Central memory CD8-positive, alpha-beta T cell (primary cell): ENCODE measurements at regions not wholly inside any gene's neighbourhood (a gene's known extent, or its start where the extent isn't known, plus 50 kb on each side); places are given as distances from the start of the nearest gene placed in this dataset.

ENCODE experiments used
- ATAC-seq: fragments of 150-1000 bp; cut with Tn5 transposase; replicated peaks from 2 replicates; pipeline ENCODE4 v1.10.0; 2022; ENCODE audit warnings: mild to moderate bottlenecking, moderate FRiP score, moderate number of reproducible peaks; ENCODE audit not compliant: poor library complexity, severe bottlenecking; ENCODE audit errors: extremely low read depth
- DNase-seq, 2 donors: peaks; one replicate each; pipeline ENCODE4 v3.0.0; 2021; ENCODE audit warnings: low spot score in 2 of 2
- H3K27ac Mint-ChIP-seq: one replicate; pipeline ENCODE4 v1.8.0; 2022; ENCODE audit warnings: low read depth, mild to moderate bottlenecking, moderate library complexity, mixed read lengths
- H3K27me3 Mint-ChIP-seq: one replicate; pipeline ENCODE4 v1.8.0; 2022; ENCODE audit warnings: mixed read lengths
- H3K36me3 Mint-ChIP-seq: one replicate; pipeline ENCODE4 v1.8.0; 2022; ENCODE audit warnings: mild to moderate bottlenecking, moderate library complexity, mixed read lengths; ENCODE audit not compliant: insufficient read depth
- H3K4me1 Mint-ChIP-seq: one replicate; pipeline ENCODE4 v1.8.0; 2022; ENCODE audit warnings: mixed read lengths
- H3K4me3 Mint-ChIP-seq: one replicate; pipeline ENCODE4 v1.8.0; 2022; ENCODE audit warnings: mild to moderate bottlenecking, moderate library complexity, mixed read lengths
- H3K9me3 Mint-ChIP-seq: one replicate; pipeline ENCODE4 v1.8.0; 2022; ENCODE audit warnings: mixed read lengths

DNA sequence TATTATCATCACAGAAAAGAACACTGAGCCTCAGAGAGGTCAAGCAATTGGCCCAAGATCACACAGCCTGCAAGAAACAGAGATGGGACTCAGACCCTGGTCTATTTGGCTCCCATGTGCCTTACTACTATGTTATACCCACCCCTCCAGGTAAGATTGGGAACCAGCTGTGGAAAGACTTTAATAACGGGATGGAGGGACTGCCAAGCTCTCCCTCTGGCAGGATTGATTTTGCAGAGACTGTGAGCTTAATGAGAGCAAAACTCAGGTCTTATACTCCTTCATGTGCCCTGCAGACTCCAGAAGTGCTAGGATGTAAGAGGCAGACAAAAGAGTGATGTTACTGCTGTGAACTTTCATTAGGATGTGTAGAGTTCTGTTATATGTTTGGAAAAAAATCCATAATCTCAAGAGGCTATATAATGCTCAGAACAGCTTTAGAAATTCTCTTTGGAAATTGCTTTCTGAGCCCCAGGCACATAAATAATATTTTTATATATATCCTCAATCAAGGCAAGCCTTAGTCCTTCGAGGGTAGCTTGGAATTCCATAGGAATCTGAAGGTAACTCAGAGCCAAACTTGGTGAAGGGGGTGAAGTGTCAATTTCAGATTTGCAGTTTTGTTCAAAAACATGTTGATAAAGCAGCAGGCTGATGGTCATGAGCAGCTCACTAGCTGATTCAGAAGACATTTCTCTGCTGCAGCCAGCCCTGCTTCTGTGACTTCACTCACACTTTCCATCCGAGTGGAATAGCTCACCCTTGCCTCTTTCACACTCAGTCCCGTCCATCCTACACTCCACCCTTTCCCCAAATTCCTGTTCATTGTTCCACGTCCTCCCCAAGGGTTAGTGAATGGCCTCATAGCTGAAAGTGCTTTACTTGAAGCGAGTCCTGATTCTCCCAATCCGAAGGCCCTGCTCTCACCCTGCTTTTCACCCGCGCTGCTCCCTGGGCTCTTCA, 188.8 kb downstream of the SNX19 start:
- H3K36me3 Mint-ChIP-seq, result no peaks in the 10 kb centered on the region
- H3K9me3 Mint-ChIP-seq, result peaks cover 17% of the 10 kb centered on the region
- H3K27ac Mint-ChIP-seq, result no peak overlapping the region
- DNase-seq, result no peak
- peaks cover 63% of the 10 kb centered on the region for H3K27me3 Mint-ChIP-seq
- no peaks in the 10 kb centered on the region for H3K4me1 Mint-ChIP-seq
- no peak for ATAC-seq
- H3K4me3 Mint-ChIP-seq, result no peak overlapping the region

DNA sequence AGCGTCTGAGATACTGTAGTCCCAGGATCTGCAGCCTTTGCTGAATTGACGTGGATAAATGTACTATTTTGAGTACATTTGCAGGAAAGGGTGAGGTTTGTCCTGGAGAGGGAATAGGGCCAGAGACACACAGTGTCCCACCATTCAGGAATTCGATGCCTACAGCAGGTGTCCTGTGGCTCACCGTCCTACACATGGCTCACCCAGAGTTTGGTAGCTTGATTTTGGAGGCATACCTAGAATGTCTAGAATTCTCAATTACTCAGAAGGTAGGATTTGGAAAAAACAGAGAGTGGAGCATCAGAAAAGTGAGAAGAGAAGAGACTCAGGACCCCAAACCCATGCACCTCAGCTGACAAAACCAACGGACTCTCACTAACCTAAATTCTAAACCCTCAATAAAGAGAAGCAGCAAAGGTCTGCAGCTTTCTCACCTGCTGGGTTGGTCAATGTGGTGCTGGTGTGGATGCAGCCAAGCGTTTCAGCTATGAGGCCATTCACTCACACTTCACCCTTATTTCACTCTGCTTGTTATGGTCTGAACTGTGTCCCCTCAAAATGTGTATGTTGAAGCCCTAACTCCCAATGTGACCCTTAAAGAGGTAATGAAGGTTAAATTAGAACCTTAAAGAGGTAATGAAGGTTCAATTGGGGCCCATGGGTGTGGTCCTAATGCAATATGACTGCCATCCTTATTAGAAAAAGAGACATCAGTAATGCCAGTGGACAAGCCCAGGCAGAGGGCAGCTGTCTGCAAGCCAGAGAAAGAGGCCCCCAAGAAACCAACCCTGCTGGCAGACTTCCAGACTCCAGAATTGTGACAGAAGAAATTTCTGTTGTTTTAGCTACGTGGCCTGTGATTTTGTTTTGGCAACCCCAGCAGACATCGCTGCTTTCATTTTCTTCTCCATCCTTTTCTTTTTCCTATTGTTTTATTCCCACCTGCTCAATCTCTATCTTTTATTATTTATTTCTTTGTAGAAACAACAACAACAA, 187.8 kb downstream of the SNX19 start:
- Mint-ChIP-seq H3K4me3 (no peak overlapping the region), H3K36me3 (no peaks in the 10 kb centered on the region), H3K4me1 (no peaks in the 10 kb centered on the region), H3K9me3 (peaks cover 17% of the 10 kb centered on the region), H3K27ac (no peak overlapping the region), H3K27me3 (peaks cover 59% of the 10 kb centered on the region)
- ATAC-seq, result no peak
- DNase-seq, result no peak

DNA sequence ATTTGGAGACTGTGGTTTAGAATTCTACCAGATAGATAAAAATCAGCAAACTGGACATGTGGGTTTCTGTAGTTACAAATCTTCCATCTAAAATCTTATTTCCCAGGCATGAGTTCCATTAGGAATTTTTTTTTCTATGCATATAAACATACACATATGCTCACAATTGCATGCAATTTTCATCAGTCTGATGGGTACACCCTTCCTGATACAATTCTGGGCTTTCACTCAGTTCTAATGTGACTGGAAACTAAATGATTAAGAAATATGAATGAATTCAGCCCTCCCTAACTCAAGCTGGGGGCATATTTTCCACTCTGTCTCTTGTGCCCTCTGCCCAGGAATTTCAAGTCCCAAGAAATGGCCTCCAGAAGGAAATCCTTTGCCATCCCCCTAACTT, 187.1 kb downstream of the SNX19 start:
- Mint-ChIP-seq H3K4me3 (no peak overlapping the region), H3K36me3 (peaks cover under 1% of the 10 kb centered on the region), H3K27me3 (peaks cover 54% of the 10 kb centered on the region), H3K9me3 (peaks cover 19% of the 10 kb centered on the region), H3K27ac (no peak overlapping the region), H3K4me1 (no peaks in the 10 kb centered on the region)
- no peak for ATAC-seq
- DNase-seq, result no peak

DNA sequence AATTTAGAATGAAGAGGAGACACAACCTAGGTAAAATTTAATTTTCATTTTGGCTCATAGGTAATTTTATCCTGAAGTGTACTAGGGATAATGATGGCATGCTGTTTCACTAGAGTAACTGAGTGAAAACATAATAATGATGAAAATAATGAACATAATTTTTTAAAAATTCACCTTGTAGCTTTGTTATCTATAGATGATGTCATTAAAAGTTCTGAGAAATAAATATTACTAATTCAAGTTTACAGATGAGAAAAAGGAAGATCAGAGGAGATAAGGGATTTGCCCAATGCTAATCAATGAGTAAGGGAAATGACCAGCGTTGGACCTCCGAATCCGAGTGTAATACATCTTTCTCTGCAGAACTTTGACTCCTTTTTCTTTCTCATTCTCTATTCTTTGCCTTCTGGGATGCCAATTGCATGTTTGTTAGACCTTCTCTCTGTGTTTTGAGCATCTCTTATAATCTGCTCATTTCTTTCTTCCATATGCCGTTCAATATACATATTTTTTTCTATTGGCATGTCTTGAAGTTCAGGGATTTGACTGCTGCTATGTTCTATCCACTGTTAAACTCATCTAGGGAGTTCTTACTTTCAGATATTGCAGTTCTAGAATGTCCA, 186.5 kb downstream of the SNX19 start:
- H3K4me3 Mint-ChIP-seq, result no peak overlapping the region
- H3K36me3 Mint-ChIP-seq, result peaks cover 1% of the 10 kb centered on the region
- H3K27me3 Mint-ChIP-seq, result peaks cover 54% of the 10 kb centered on the region
- H3K27ac Mint-ChIP-seq, result no peak overlapping the region
- DNase-seq (no peak), ATAC-seq (no peak)
- H3K4me1 Mint-ChIP-seq, result no peaks in the 10 kb centered on the region
- H3K9me3 Mint-ChIP-seq, result peaks cover 25% of the 10 kb centered on the region

DNA sequence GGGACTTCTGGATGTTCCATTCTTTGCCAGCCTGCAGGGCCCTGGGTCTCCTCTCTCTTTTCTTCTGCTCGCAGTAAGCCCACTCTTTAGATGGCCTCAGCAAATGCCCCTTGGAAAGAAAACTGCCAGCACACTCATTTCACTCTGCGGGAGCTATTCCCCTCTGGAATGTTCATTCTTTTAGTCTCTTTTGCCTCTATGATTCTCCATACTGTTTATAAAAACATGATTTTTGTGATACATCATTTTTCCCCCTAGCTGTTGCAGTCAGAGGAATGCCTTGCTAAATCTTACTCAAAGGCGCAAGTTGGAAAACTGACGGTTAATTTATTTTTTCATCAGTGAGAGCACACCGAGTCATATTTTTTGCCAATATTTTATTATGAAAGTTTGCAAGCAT, 184.9 kb downstream of the SNX19 start:
- H3K4me3 Mint-ChIP-seq, result no peak overlapping the region
- no peaks in the 10 kb centered on the region for H3K4me1 Mint-ChIP-seq
- peaks cover 38% of the 10 kb centered on the region for H3K27me3 Mint-ChIP-seq
- no peak overlapping the region for H3K27ac Mint-ChIP-seq
- H3K9me3 Mint-ChIP-seq, result peaks cover 32% of the 10 kb centered on the region
- no peak for DNase-seq
- no peak for ATAC-seq
- peaks cover 1% of the 10 kb centered on the region for H3K36me3 Mint-ChIP-seq

DNA sequence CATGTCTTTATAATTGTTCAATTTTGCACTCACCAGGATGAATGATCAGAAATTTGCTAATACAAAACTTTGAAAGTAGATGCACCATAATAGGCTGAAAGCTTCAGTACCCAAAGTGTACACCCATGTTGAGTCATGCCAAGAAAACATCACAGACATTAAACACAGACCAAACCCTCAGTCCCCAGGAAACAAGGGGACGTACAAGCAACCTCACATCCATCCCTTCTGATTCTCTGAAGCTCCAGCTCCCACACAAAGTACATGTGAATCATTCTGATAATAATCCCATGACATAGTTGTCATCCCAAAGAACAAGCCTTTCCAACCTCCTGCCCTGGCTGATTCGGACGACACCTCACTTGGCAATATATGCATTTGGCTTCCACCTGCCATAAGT, 183.8 kb downstream of the SNX19 start:
- H3K27me3 Mint-ChIP-seq, result peaks cover 32% of the 10 kb centered on the region
- H3K27ac Mint-ChIP-seq, result no peak overlapping the region
- no peak for DNase-seq
- peaks cover 7% of the 10 kb centered on the region for H3K4me1 Mint-ChIP-seq
- peaks cover 1% of the 10 kb centered on the region for H3K36me3 Mint-ChIP-seq
- peaks cover 32% of the 10 kb centered on the region for H3K9me3 Mint-ChIP-seq
- no peak overlapping the region for H3K4me3 Mint-ChIP-seq
- no peak for ATAC-seq

DNA sequence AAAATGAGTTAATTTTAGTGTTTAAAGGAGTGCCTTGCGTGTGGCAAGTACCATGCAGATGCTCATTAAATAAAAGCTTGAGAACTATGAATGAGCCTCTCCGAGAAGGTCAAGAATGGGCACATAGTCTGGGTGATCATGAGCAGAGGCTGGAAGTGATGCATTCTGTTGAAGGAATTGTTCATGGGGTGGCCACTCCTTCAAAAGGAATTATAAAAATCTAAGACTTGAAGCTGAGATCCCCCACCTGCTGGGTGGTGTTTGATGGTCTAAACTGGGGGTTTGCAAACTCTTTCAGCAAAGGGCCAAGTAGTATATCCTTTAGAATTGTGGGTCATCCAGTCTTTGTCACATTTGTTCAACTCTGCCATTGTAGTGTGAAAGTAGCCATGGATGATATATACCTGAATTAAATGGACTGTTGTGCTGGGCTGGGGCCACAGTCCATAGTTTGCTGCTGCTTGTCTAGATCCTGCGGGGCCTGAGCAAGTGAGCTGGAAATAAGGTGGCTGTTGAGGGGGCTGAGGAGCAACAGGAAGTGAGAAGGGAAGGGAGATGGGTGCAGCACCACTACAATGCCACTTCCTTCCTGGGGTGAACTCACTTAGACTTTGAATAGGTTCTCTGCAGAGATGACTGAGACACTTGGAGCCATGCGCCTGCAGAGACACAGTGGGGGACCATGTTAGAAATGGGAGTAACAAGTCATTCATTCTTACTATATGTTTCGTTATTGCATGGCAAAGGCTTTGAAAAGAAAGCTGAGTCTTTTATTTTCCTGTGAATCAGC, 179.0 kb downstream of the SNX19 start:
- Mint-ChIP-seq H3K4me1 (peaks cover 8% of the 10 kb centered on the region), H3K9me3 (peaks cover 26% of the 10 kb centered on the region), H3K27me3 (peaks cover 8% of the 10 kb centered on the region), H3K4me3 (no peak overlapping the region), H3K27ac (no peak overlapping the region), H3K36me3 (peaks cover 1% of the 10 kb centered on the region)
- no peak for DNase-seq
- no peak for ATAC-seq

DNA sequence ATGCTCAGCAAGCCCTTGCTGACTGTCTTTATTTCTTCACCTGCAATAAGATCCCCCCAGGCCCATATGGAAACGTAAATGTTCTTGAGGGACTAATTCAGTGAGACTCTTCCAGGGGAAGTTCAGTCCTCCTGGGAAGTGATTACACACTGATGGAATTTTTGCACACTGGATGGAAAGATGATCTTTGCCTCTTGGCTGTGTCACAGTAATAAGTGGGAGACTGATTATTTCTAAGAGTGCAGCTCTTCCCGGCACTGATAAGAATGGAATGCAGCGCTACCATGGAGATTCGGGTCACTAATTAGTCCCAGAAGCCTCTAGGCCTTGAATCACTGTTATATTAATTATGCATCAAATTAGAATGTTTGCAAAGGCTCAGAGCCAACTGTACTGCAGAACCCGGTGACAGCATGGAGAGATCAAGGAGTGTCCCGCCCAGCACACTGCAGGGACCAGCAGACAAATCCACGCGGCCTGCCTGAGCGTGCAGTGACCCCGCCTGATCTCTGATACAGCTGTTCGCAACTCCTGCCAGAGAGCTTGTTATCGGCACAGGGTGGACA, 178.3 kb downstream of the SNX19 start:
- Mint-ChIP-seq H3K4me1 (peaks cover 8% of the 10 kb centered on the region), H3K4me3 (no peak overlapping the region), H3K9me3 (peaks cover 26% of the 10 kb centered on the region), H3K27ac (no peak overlapping the region), H3K27me3 (peaks cover under 1% of the 10 kb centered on the region), H3K36me3 (peaks cover 1% of the 10 kb centered on the region)
- DNase-seq (no peak), ATAC-seq (no peak)

DNA sequence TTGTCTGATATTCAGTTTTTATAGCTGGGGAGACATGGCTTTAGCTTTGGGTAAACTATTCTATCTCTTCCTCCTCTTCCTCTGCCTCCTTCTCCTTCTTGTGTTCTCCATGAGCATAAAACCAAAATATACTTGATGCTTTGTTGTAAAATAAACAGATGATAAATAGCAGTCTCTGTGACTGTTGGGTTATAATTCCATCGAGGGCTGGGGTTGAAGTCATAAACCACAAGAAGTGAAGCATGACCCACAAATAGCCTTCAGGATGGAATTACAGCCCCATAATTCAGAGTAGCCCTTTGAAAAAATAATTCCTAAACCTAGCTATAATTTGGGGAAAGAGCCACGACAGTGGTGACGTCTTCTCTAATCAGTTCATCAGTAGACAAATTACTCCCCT, 177.7 kb downstream of the SNX19 start:
- Mint-ChIP-seq H3K9me3 (peaks cover 26% of the 10 kb centered on the region), H3K27ac (no peak overlapping the region), H3K27me3 (no peaks in the 10 kb centered on the region), H3K4me1 (peaks cover 8% of the 10 kb centered on the region), H3K36me3 (peaks cover 1% of the 10 kb centered on the region), H3K4me3 (no peak overlapping the region)
- no peak for ATAC-seq
- DNase-seq, result no peak

DNA sequence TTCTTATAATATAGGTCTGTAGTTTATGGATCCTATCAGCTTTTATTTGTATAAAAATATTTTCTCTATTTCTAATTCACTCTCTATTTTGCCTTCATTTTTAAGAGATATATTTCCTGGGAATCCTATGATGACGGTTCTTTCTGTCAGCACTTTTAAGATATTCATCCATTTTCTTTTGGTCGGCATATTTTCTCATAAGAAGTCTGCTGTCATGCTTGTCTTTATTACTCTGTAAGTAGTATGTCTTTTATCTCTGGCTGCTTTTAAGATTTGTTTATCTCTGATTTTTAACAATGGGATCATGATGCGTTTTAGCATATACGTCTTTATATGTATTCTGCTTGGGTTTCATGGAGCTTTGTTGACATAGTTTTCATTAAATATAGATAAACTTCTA, 175.5 kb downstream of the SNX19 start:
- no peak overlapping the region for H3K4me3 Mint-ChIP-seq
- H3K27me3 Mint-ChIP-seq, result peaks cover 5% of the 10 kb centered on the region
- H3K27ac Mint-ChIP-seq, result no peak overlapping the region
- ATAC-seq (no peak), DNase-seq (no peak)
- peaks cover 11% of the 10 kb centered on the region for H3K9me3 Mint-ChIP-seq
- H3K4me1 Mint-ChIP-seq, result peaks cover 8% of the 10 kb centered on the region
- H3K36me3 Mint-ChIP-seq, result no peaks in the 10 kb centered on the region

DNA sequence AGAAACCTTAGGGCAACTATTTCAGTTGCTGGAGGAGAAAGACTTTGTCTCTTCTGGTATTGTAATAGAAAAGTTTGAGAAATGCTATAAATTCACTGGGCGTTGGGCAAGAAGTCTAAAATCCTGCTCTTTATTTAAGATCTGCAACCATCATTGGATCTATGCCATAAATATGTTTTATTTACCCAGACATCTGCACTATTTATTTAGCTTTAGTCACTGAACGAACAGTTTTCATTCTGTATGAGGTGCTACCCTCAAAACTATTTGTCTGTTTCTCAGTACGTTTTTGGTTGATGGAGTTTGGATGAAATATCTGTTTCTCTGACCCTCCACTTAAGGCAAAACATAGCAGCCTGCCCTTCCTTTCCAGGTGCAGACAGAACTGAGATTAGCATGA, 171.5 kb downstream of the SNX19 start:
- Mint-ChIP-seq H3K9me3 (peaks cover 11% of the 10 kb centered on the region), H3K36me3 (no peaks in the 10 kb centered on the region), H3K27ac (no peak overlapping the region), H3K27me3 (peaks cover 40% of the 10 kb centered on the region), H3K4me3 (no peak overlapping the region), H3K4me1 (no peaks in the 10 kb centered on the region)
- DNase-seq (no peak), ATAC-seq (no peak)
